ENCODE measurements at regions not wholly inside any gene's neighbourhood (a gene's known extent, or its start where the extent isn't known, plus 50 kb on each side); places are given as distances from the start of the nearest gene placed in this dataset.

GRCh38 chr6:165735065-165735464 lies 72.0 kb upstream of the PDE10A start:
- TF ChIP-seq EZH2 (IDR thresholded peaks at IDR 0.05; ENCODE audit: insufficient read depth, poor library complexity, severe bottlenecking): no peak
- TF ChIP-seq EZH2phosphoT487 (IDR thresholded peaks at IDR 0.05; ENCODE audit: insufficient read depth, low read depth): no peak
